ENCODE measurements at regions not wholly inside any gene's neighbourhood (a gene's known extent, or its start where the extent isn't known, plus 50 kb on each side); places are given as distances from the start of the nearest gene placed in this dataset.

- no peak overlapping the region for H3K4me3 ChIP-seq (replicated peaks; ENCODE audit: low read depth, low read length)
- DNase-seq (ENCODE audit: low read depth): no peak
- no peak for TF ChIP-seq CTCF (IDR thresholded peaks at IDR 0.05; ENCODE audit: low read length, missing control alignments)
Measured at GRCh38 chr9:129393064-129393463, 215.0 kb upstream of the IER5L start.

GRCh38 chr9:129392093-129392541 lies 214.1 kb upstream of the IER5L start:
- no peak for DNase-seq (ENCODE audit: low read depth)
- TF ChIP-seq CTCF (IDR thresholded peaks at IDR 0.05; ENCODE audit: low read length, missing control alignments): no peak
- no peak overlapping the region for H3K4me3 ChIP-seq (replicated peaks; ENCODE audit: low read depth, low read length)

- TF ChIP-seq CTCF (IDR thresholded peaks at IDR 0.05; ENCODE audit: low read length, missing control alignments): no peak
- H3K4me3 ChIP-seq (replicated peaks; ENCODE audit: low read depth, low read length): no peak overlapping the region
- DNase-seq (ENCODE audit: low read depth): no peak
Measured at GRCh38 chr9:129391221-129391661, 213.2 kb upstream of the IER5L start.

- no peak overlapping the region for H3K4me3 ChIP-seq (replicated peaks; ENCODE audit: low read depth, low read length)
- TF ChIP-seq CTCF (IDR thresholded peaks at IDR 0.05; ENCODE audit: low read length, missing control alignments): no peak
- no peak for DNase-seq (ENCODE audit: low read depth)
Measured at GRCh38 chr9:129390541-129390940, 212.5 kb upstream of the IER5L start.

GRCh38 chr9:129387822-129388221 lies 209.8 kb upstream of the IER5L start:
- H3K4me3 ChIP-seq (replicated peaks; ENCODE audit: low read depth, low read length): no peak overlapping the region
- TF ChIP-seq CTCF (IDR thresholded peaks at IDR 0.05; ENCODE audit: low read length, missing control alignments): no peak
- DNase-seq (ENCODE audit: low read depth): no peak

GRCh38 chr9:129386812-129387177 lies 208.7 kb upstream of the IER5L start:
- DNase-seq (ENCODE audit: low read depth): no peak
- no peak for TF ChIP-seq CTCF (IDR thresholded peaks at IDR 0.05; ENCODE audit: low read length, missing control alignments)
- no peak overlapping the region for H3K4me3 ChIP-seq (replicated peaks; ENCODE audit: low read depth, low read length)

- no peak for DNase-seq (ENCODE audit: low read depth)
- no peak overlapping the region for H3K4me3 ChIP-seq (replicated peaks; ENCODE audit: low read depth, low read length)
- TF ChIP-seq CTCF (IDR thresholded peaks at IDR 0.05; ENCODE audit: low read length, missing control alignments): no peak
Measured at GRCh38 chr9:129385211-129385934, 207.3 kb upstream of the IER5L start.
